ENCODE measurements at regions not wholly inside any gene's neighbourhood (a gene's known extent, or its start where the extent isn't known, plus 50 kb on each side); places are given as distances from the start of the nearest gene placed in this dataset.

DNA sequence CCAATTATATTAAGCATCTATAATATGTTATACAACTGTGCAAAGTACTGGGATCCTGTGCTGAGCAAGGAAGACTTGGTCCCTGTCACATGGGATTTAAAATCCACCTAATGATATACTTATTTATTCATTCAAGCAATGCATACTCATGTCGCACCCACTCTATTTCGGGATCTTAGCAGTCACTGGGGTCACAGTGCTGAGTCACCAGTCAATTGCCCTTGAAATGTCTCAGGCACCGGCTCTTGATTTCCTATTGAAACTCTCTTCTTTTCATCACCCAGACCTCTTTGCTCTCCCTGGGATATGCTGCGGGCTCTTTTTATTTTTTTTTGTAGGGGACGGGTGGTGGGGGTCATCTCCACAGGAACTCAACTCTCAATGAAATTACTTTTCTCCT is 194.5 kb upstream of the GAP43 start:
- TF ChIP-seq CTCF (IDR thresholded peaks at IDR 0.05) (no peak), POLR2AphosphoS5 (IDR thresholded peaks at IDR 0.05) (no peak), EP300 (IDR thresholded peaks at IDR 0.05) (no peak)

Data from stomach (tissue), 4 donors.